HG02763 (cell line): ENCODE measurements at regions not wholly inside any gene's neighbourhood (a gene's known extent, or its start where the extent isn't known, plus 50 kb on each side); places are given as distances from the start of the nearest gene placed in this dataset.

Experiments used
- ATAC-seq: cut with Tn5 transposase; IDR thresholded peaks from one replicate; pipeline ENCODE4 v1.9.1; 2021; ENCODE audit warnings: mild to moderate bottlenecking, moderate library complexity; ENCODE audit not compliant: unreplicated experiment

DNA sequence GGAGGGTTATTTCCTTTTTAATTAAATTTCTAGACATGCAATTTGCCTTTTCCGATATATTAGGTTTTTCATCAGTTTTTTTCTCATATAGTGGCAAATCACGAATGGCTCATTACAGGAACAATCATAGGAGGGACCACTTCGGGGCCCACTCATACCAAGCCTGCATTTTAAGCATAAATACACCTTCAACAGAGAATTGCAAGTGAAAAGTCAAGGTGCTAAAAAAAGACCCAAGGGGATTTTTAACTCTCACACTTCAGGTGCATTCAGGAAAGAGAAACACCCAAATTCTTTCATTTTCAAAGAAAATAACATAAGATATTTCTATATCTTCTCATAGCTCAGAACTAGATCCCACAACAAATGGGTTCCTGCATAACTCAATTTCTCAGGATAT, 979.6 kb upstream of the NR2F2 start:
- ATAC-seq = no peak

DNA sequence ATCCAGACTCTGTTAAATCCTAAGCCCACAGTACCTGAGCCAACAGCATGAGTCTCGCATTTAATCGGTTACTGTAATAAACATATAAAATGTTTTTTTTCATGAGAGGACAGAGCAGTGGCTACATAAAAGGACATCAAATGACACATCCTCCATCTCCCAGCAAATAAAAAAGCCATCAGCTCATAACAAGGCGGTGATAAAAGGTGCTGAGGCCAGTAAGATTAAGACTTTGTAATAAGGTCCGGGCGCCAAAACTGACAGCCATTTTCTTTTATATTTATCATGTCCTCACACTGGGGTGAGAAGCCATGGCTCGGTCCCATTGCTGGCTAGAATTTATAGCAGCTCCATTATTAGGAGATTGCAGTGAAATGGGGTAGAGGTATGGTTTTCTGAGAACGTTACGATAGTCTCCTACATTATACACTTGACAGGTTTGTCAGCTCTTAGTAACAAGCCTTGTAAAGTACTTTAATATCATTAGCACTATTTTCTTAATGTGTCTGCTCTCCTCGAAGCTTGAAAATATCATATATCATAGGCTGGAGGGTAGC, 977.8 kb upstream of the NR2F2 start:
- ATAC-seq = no peak

DNA sequence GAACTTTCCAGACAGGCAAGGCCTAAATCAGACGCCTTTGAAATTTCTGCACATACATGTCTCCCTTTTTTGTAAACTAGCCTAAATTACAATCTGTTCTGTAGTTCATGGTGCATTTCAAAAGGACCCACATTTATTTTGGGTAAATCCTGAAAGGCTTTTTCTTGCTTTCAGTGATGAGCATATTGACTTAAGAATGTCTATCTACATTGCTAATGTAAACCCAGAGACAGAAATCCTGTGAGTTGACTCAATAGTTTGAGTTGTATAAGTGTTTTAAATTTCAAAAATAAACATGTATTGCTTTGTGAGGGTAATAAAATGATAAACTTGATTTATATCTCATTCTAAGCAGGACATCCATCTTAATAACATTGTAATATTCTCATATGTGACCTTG, 977.0 kb upstream of the NR2F2 start:
- no peak for ATAC-seq

DNA sequence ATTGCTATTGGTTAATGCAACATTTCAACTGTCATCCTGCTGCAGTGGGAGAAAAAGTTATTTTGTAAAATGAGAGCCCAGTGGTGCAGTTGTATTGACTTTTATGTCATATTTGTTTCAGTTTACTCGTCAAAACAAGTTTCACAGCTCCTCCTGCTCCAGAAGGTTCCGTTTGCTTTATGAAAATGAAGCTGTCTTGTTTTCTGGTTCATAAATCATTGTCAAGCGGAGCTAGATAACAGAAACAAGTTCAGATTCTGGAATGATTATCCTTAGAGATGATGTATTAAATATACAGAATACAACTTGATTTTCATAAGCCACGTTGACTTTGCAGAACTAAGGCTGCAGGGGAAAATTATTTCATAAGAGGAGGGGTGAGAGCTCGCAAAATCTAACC, 970.5 kb upstream of the NR2F2 start:
- no peak for ATAC-seq

DNA sequence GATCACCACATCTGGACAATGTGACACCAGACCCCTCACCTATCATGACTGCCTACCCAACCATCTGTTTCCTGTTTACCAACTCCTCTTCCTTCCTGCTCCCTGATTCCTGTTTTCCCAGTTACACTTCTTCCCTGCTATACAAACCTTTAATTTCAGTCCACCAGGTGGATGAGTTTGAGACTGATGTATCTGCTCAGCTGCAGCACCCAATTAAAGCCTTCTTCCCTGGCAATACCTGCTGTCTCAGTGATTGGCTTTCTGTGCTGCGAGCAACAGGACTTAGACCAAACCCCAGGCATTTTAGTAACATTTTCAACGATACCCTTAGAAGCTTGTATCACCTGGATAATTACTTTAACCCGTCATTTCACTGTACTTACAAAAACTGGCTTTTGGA, 968.2 kb upstream of the NR2F2 start:
- no peak for ATAC-seq

DNA sequence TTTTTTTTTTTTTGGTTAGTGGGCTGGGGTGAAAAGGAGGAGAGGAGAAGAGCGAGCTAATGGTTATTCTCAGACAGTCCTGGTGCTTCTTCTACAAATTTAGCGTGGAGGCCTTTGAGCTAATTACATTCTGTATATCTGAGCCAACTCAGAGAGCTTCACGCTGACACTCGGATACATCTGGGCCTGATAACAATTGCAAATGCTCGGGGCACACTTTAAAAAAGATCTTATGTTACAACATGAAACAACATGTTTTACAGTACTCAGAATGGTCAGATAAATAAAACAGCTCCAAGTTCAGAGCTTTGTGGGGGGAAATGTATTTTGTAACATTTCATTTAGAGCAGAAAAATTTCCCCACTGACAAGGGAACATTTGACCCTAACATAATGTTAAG, 966.9 kb upstream of the NR2F2 start:
- ATAC-seq = no peak

DNA sequence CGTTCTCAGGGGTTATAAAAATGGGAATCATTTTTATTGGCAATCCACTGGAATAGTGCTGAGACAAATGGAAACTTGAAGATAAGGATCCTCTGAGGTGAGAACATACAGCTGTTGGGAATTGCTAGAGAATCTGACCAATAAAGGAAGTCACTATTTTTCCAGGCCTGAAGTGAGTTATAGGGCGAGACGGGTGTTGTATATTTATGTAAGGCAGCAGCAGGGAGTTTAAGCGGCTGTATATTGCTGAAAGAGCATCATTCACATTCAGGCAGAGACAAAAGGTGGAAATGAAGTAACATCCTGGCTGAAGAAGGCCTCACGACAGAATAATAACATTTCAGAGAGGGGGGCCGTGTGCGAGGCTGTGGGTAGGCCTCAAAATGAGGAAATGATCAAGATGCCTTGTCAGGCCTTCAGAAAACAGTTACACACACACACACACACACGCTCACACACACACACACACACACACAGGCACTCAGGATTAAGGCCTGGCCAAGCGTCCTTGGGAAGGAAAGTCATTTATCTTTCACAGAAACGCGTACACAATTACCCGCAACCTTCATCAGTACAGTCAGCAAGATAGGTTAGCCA, 964.9 kb upstream of the NR2F2 start:
- no peak for ATAC-seq

DNA sequence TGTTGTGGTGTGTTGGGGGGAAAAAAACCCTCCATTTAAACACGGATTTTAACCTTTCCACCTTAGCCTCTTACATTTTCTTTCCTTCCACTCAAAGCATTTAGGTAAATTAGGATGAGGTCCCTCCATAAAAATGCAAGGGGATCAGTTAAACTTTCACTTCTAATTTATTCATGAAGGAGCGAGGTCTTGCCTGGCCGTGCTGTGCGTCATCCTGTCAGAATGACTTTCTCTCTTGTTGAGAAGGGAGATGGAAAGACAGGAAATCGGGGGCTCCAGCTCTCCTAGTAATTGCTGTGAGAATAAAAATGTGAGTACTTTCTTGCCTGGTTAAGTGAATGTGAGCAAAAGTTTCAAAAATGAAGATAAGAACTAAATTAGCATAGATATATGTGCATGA, 962.3 kb upstream of the NR2F2 start:
- ATAC-seq = no peak

DNA sequence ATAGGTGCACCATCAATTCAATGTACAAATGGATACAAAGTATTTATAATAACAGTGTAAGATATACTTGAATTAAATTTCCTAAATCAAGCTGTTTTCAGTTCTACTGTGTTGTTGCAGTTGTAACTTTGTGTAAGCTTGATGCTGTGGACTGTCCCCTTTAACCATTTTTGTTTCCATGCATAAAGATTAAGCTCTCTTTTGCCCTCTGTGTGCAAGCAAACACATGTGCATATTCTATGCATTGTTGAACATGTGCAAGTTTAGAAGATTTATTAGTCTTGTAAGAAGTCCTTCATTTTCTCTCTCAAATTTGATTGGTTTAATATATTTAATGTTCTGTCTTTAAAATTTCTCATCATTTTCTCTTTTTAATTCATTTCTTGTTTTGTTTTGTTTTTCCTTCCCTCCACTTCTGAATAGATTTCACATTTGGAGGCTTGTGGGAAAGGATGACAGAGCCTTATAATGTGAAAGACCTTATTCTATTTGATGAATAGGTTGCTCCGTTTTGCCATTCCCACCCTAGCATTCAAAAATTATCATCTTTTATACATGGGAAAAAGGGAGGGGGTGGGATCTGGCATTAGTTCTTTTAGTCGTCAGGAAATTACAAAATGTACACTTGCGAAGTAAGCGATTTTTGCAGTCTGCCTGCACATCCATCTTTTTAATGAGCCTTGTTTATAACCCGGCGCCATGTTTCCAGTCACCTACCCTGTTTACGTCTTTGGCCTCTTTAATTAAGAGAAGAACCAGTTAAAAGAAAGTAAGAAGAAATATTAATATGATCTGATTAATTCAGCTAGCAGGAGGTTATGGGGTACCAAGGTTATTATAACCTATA, 961.5 kb upstream of the NR2F2 start:
- ATAC-seq = no peak

DNA sequence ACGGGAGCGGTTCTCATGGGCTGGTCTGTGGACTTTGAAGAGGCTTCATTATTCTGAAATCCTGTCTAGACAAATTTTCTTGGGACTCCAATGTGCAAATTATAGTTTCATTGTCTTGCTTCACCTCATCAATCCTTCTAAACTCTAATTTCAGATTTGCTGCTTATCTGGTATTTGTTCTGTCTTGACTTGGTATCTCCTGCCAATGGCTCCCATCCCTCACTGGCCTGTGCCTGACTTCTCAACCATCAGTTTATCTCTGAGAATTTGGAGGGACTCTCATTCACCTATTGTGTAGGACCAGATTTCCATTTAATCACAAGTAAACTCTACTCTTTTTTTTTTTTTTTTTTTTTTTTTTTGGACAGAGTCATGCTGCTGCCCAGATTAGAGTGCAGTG, 960.2 kb upstream of the NR2F2 start:
- ATAC-seq = no peak

DNA sequence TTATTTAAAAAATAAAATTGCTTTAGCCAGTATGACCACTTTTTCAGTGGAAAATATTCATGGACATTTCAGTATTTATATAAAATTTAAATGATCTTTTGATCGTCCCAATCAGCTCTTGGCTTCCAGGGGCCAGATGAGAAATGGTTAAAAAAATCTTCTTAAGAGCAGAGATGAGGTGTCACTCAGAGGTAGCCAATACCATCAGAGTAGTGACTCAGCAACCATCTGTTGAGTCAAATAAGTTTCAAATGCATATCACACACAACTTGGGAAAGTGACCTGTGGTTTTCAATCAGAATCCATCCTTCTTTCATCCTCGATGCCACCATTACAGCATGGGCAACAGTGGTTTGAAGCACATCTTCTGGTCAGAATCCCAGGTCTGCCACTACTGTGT, 958.8 kb upstream of the NR2F2 start:
- ATAC-seq = no peak

DNA sequence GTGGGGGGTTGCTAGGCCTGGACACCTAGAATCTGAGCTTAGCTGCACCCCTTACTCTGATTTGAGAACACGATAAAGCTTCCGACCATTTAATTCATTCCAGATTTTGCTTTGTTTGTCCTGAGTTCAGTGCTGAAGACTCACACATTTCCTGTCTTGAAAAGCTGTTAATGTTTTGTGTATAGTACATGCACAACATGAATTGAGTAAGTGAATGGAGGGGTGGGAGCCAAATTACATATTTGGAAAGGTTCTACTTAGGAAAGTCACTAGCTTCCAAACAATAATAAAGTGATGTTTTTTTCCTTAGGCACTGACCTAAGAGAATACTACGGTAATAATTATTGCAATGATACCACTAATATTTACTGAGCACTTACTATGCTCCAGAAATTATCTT, 955.2 kb upstream of the NR2F2 start:
- ATAC-seq = no peak

DNA sequence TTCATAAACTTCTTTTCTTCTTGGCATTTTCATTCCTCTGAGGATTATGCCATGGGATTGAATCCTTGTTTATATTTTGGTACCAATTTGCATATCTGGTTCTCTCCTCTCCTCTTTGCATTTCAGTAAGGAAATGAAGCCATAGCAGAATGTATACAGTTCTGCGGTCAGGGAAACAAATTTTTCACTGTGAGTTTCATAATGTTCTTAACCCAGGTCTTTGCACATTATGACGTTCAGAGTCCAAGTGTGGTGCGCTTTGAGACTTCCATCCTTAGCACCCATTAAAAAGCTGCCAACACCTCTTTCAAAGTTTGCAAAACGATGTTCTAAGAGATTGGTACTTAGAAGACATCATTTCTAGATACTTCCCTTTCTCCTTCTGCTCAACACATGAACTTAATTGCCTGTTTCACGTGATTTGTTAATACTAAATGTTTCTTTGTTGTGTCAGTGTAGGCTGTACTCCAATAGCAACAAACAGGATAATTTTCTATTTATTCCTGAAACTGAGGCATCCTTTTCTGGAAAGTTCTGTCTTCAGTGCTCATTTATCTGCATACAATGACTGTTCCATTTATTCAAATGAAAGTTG, 953.1 kb upstream of the NR2F2 start:
- ATAC-seq = no peak

DNA sequence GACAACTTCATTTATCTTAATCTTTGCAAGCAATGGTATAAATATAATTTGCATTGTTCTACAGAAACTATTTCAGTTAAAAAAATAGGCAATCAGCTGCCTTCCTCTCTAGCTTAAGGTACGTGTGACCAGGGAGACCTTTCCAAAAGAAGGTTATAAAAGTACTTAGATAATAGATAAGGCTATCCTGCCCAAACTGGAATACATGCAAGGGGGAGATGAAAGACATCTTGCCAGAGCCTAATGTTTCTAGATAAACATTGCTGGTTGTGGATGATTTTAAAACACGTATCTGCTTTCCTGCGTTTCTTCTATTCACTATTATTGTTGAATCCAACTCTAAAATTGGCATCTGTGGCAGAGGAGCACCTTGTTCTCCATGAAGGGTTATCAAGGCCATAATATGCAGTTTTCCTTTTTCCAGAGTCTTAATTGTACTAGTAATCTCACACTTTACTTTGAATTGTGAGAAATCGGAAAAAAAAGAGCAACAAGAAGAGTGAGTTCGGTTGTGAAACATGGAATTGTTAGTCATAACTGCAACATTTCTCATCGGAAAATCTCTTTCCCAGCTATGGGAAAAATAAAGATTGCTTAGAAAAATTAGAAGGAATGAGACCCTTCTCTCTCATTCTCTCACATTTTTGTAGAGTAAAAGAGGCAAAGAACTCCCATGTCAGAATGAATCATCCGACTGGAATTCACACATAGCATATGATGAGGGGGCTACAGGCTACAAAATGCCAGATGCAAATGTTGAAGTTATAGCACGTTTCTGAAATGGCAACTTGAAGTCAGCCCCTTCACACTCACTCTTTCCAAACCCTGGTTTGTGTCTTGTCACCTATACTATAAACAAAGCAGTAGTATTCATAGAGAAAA, 936.1 kb upstream of the NR2F2 start:
- no peak for ATAC-seq

DNA sequence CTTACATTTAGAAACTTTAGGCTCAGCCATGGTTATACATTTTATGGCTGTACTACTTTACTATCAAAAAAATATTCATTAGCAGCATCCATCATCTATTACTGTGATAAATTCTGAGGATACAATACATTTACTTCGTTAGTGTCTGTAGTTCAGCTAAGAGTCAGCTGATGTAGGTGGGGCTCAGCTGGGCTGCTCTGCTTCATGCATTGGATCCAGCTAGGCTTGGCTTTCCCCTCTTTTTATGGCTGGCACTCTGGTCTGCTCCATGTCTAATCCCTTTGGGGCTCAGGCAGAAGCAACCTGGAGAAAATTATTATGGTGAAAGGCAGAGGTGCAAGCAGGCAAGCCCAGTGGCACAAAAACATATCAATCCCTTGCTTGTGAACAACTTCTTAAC, 930.1 kb upstream of the NR2F2 start:
- ATAC-seq = no peak

DNA sequence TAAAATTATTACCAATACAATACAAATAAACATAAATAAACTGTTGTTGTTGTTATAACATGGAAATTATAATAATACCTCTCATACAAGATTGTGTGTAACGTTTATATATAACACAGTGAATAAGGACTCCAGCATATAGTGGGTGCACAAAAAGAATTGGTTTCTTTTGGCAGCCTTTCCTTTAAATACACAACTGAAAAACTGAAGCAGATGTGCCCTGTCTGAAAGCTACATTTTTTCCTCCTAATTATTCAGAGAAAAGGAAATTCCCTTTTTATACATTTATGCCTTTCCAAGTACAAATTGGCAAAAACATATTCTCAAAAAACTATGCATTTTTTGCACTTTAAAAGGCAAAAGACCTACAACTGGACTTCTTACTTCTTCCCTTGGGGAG, 928.9 kb upstream of the NR2F2 start:
- ATAC-seq = no peak

DNA sequence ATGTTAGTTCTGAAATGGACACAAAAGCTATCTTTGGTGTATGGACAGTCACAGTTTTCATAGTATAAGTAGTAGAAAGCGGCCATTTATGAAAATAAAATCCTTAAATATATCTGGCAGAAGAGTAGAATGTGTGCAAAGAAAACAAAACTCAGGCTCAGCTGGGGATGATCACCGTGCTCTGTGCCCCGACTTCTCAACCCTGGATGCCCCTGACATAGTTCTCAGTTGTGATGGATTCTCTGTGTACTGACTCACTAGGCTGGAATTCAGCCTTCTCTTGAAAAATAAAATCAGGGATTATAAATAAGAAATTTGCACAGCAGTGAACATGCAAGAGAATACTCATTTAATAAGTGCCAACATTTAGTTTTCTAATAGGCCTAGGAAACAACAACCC, 925.1 kb upstream of the NR2F2 start:
- no peak for ATAC-seq

DNA sequence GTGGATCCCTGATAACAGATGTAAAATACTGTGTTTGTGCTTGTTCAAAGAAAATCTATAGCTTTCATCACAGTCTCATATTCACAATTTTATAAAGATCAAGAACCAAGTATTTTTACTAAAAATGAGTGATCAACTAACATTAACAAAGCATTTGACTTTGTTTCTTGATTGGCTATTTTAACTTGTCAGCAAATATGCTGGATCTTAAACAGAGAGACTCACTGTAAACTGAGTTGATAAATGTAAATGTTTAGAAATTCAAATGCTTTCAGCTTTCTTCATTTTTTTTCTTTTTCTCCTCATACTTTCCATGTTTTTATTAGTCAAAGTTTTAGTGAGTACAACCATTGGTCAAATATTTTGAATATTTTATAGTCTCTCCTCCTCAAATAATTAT, 923.0 kb upstream of the NR2F2 start:
- ATAC-seq = no peak

DNA sequence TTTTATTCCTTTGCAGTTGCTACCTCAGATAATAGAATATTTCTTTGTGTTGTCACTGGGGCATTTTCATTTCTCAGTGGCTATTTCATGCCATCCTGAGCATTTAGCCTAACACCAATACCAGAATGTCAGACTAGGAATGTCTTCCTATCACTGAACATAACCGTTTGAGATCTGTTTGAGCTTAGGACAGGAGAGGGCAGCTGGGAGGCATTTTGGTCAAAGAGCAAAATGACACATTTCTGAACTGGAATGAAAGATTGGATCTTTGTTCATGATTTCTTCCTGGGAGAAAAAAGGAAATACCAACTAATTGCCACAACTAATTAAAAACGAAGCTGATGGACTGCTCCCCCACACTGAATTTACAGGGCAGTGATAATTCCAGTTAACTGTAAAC, 921.3 kb upstream of the NR2F2 start:
- ATAC-seq = no peak

DNA sequence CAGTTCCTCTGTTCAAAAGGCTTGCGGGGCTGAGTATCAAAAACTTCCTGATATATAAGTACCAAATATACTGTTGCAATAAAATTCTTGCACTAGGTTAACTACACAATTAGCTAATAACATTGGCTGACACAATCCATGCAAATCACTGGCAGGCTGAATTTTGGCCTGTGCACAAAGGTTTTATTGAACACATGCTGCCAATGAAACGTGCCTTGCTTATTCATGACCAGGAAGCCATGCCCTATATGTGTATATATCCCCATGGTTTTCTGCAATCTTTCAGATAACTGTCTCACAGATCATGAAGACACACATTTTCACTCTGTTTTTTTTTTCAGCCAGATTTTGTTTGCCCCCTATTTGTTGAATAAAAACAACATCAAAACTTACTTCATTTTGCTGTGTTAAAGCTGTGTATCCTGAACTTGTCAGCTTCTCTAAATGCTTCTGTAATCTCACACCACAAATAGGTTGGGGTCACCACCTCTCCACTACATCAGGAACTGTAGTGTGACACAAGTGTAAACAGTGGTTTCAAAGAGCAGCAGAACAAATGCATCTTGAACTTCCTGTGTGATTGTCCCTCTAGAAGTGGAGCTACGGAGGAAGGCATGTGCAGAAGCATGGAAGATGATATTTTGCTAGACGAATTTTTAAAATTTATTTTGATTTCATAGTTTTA, 920.7 kb upstream of the NR2F2 start:
- no peak for ATAC-seq

DNA sequence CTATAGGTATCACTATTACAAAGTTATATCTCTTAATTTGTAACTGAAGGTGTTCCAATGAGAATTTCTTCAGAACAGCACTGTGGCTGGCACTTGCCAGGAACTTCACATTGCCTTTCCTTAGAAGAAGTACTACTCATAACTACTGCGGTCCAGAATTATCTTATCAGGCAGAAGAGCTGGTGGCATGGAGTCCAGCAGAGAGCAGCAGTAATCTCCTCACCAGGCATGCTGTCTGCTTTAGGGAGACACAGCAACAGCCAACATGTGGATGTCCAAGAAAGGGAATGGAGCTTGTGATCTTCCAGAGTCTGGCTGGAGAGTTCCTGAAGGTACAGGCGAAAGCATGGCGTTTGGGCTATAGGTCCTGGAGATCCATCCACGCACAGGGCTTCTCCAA, 919.7 kb upstream of the NR2F2 start:
- no peak for ATAC-seq
